HEK293T (cell line): ENCODE measurements at regions not wholly inside any gene's neighbourhood (a gene's known extent, or its start where the extent isn't known, plus 50 kb on each side); places are given as distances from the start of the nearest gene placed in this dataset.
"Not testable (repeated sequence)": the region's sequence is repeated elsewhere in the genome, so short reads cannot be mapped to it uniquely, and the experiment has no call there.

Experiments used
- CTCF ChIA-PET: fragments of 350-600 bp; formaldehyde crosslinking; extraction: SDS; loops from one replicate; lab custom pipeline; 2021; ENCODE audit warnings: antibody characterized with exemption, inconsistent platforms; lab: Yijun Ruan, JAX
- POLR2A ChIA-PET: fragments of 350-600 bp; formaldehyde crosslinking; extraction: SDS; loops from one replicate; lab custom pipeline; 2020; ENCODE audit warnings: antibody characterized with exemption, inconsistent platforms; lab: Yijun Ruan, JAX
- DNase-seq: peaks from one replicate; pipeline ENCODE4 v3.0.0; 2012; ENCODE audit warnings: mixed read lengths; ENCODE audit errors: extremely low spot score
- ARNT ChIP-seq: fragments of 450-650 bp; IDR thresholded peaks from 2 replicates; pipeline ENCODE4 v1.6.1; 2017; ENCODE audit warnings: mild to moderate bottlenecking
- BHLHE40 ChIP-seq: fragments of 450-650 bp; IDR thresholded peaks from 2 replicates; pipeline ENCODE4 v1.6.1; 2016; ENCODE audit warnings: mild to moderate bottlenecking, moderate library complexity, borderline replicate concordance
- CTBP1 ChIP-seq: fragments of 450-650 bp; IDR thresholded peaks from 2 replicates; pipeline ENCODE4 v1.6.1; 2016; ENCODE audit warnings: borderline replicate concordance
- ELF4 ChIP-seq: fragments of 450-650 bp; IDR thresholded peaks from 2 replicates; pipeline ENCODE4 v1.6.1; 2017; ENCODE audit warnings: antibody characterized with exemption
- FOXA1 ChIP-seq: fragments of 450-650 bp; IDR thresholded peaks from 2 replicates; pipeline ENCODE4 v1.6.1; 2016; ENCODE audit warnings: mild to moderate bottlenecking
- FOXK2 ChIP-seq: fragments of 450-650 bp; IDR thresholded peaks from 2 replicates; pipeline ENCODE4 v1.6.1; 2016; ENCODE audit warnings: mild to moderate bottlenecking
- FOXM1 ChIP-seq: fragments of 450-650 bp; IDR thresholded peaks from 2 replicates; pipeline ENCODE4 v1.6.1; 2017; ENCODE audit warnings: mild to moderate bottlenecking, borderline replicate concordance
- HDGF ChIP-seq: fragments of 450-650 bp; IDR thresholded peaks from 2 replicates; pipeline ENCODE4 v1.6.1; 2017; ENCODE audit warnings: antibody characterized with exemption, borderline replicate concordance
- L3MBTL2 ChIP-seq: fragments of 450-650 bp; conservative IDR thresholded peaks from 2 replicates; pipeline ENCODE4 v1.6.1; 2016; ENCODE audit warnings: mild to moderate bottlenecking
- LEF1 ChIP-seq: fragments of 450-650 bp; IDR thresholded peaks from 2 replicates; pipeline ENCODE4 v1.6.1; 2017; ENCODE audit warnings: mild to moderate bottlenecking, borderline replicate concordance
- NFRKB ChIP-seq: fragments of 450-650 bp; IDR thresholded peaks from 2 replicates; pipeline ENCODE4 v1.6.1; 2016; ENCODE audit warnings: mild to moderate bottlenecking, moderate library complexity
- SP1 ChIP-seq: fragments of 450-650 bp; IDR thresholded peaks from 2 replicates; pipeline ENCODE4 v1.6.1; 2017
- SUZ12 ChIP-seq: fragments of 450-650 bp; IDR thresholded peaks from 2 replicates; pipeline ENCODE4 v1.6.1; 2016; ENCODE audit warnings: mild to moderate bottlenecking
- TARDBP ChIP-seq: fragments of 450-650 bp; IDR thresholded peaks from 2 replicates; pipeline ENCODE4 v1.6.1; 2016
- ZNF384 ChIP-seq: fragments of 450-650 bp; IDR thresholded peaks from 2 replicates; pipeline ENCODE4 v1.6.1; 2016
- TF ChIP-seq, protein P1 (sequence below): fragments of 450-650 bp; IDR thresholded peaks from 2 replicates; pipeline ENCODE4 v1.6.1; 2016

DNA sequence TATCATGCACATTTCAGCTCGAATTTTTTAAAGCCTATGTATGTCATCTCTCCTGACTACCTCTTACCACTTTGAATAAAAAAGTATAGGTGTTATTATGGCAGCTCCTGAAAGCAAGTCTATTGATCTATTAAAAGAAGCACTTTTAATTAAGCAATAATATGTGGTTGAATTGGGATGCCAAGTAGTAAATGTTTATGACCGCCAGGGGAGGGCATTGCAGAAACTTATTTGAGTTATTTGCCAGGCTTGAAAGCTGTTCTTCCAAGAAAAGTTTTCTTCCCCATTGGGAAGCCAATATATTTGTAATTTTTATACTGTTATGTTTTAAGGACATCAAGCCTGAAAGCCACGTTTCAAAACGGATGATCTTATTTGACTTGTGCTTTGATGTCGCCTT lies 88.1 kb upstream of the SOX21 start:
- DNase-seq = no peak
- ChIA-PET CTCF (no interaction called here), POLR2A (no interaction called here)
- no peak for TF ChIP-seq FOXK2
- no peak for TF ChIP-seq NFRKB
- TF ChIP-seq FOXA1 = no peak
- no peak for TF ChIP-seq TARDBP
- TF ChIP-seq SP1 = no peak
- TF ChIP-seq ARNT = no peak
- no peak for TF ChIP-seq CTBP1
- no peak for TF ChIP-seq LEF1
- no peak for TF ChIP-seq ELF4
- no peak for TF ChIP-seq SUZ12
- no peak for TF ChIP-seq FOXM1
- no peak for TF ChIP-seq BHLHE40
- TF ChIP-seq, protein P1, sequence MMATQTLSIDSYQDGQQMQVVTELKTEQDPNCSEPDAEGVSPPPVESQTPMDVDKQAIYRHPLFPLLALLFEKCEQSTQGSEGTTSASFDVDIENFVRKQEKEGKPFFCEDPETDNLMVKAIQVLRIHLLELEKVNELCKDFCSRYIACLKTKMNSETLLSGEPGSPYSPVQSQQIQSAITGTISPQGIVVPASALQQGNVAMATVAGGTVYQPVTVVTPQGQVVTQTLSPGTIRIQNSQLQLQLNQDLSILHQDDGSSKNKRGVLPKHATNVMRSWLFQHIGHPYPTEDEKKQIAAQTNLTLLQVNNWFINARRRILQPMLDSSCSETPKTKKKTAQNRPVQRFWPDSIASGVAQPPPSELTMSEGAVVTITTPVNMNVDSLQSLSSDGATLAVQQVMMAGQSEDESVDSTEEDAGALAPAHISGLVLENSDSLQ = no peak
- TF ChIP-seq ZNF384 = no peak
- TF ChIP-seq L3MBTL2 = no peak
- no peak for TF ChIP-seq HDGF

DNA sequence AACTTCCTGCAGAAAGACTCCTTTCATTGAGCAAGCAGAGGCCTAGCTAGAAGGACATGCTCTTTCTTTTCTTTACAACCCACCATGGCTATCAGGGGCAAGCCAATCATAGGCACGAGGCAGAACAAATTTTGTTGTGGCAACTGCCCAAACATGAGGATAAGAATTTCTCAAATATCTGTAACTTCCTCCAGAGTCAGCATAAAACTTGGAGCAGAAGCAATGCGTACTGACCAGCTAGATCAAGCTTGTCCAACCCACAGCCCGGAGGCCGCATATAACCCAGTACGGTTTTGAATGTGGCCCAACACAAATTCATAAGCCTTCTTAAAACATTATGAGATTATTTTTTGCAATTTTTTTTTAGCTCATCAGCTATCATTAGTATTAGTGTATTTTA lies 87.0 kb upstream of the SOX21 start:
- TF ChIP-seq ARNT (no peak), SUZ12 (no peak), ZNF384 (no peak), NFRKB (no peak), BHLHE40 (no peak), L3MBTL2 (no peak), SP1 (no peak), LEF1 (no peak), ELF4 (no peak), CTBP1 (no peak), TARDBP (no peak), HDGF (no peak), FOXA1 (no peak), FOXM1 (no peak), FOXK2 (no peak)
- TF ChIP-seq, protein P1 = no peak
- CTCF ChIA-PET = no interaction called here
- POLR2A ChIA-PET = no interaction called here
- no peak for DNase-seq

DNA sequence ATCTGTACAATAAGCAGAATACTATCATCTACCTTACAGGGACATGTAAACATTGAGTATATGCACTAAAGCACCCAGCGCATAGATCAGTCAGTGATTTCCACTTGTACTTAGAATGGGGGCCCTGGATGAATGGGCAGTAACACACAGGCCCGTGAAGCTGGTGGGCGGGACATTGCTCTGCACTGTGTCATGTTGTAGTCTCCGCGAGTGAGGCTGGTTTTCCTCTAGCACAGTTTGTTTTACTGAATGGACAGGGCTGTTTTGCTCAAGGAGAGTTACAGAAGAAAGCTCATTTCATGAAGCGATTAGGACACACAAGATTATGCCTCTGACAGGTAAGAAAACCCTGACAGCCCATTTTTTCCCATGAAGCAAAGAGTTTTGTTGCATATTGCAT lies 86.4 kb upstream of the SOX21 start:
- TF ChIP-seq NFRKB (no peak), LEF1 (no peak), CTBP1 (no peak), HDGF (no peak), SUZ12 (no peak), ZNF384 (no peak), FOXA1 (no peak)
- TF ChIP-seq, protein P1 = no peak
- CTCF ChIA-PET = no interaction called here
- POLR2A ChIA-PET = no interaction called here
- DNase-seq = no peak

DNA sequence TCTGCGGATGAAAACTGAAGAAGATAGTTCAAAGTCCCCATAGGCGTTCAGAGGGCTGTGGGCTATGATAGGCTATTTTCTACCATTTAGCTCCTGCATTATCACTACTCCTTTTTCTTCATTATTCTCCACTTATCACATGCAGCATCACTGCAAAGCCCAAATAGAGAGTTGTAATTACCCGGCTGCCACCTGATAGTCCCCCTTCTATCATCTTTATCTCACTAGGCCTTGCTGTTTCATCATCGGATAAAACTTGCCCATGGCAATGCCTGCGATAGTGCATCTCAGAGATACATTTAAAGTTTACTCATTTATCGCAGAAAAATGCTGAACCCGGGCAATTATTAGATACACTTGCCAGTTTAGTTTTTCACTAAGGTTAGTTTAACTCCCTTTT lies 82.9 kb upstream of the SOX21 start:
- no peak for DNase-seq
- ChIA-PET POLR2A (no interaction called here), CTCF (no interaction called here)
- TF ChIP-seq CTBP1 (no peak), L3MBTL2 (no peak), NFRKB (no peak)

DNA sequence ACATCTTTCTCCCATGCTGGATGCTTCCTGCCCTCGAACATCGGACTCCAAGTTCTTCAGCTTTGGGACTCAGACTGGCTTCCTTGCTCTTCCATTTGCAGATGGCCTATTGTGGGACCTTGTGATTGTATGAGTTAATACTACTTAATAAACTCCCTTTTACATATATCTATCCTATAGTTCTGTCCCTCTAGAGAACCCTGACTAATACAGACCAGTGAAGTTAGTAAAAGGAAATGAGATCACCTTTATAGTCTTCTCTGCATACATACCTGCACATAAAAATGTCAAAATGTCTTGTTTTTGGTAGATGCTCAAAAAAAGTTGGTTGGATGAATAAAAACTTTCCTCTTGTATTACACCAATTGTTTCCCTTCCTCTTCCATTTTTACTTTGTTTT lies 73.9 kb upstream of the SOX21 start:
- POLR2A ChIA-PET, DNase-seq, CTCF ChIA-PET: not testable (repeated sequence)

DNA sequence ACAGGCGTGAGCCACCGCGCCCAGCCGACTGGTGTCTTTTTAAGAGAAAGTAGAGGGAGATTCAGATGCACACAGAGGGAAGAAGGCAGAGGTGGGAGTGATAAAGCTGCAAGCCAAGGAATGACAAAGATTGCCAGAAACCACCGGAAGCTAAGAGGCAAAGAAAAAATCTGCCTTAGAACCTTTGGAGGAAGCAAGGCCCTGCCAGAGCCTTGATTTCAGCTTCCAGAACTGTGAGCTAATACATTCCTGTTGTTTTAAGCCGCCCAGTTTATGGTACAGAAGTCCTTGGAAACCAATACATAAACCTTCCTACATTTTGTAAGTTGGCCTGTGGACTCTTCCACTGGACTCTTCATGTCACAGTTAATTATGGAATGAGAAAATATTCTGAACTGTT lies 71.7 kb upstream of the SOX21 start:
- POLR2A ChIA-PET = no interaction called here
- CTCF ChIA-PET = interaction anchor here (0.6 kb wide), 1 partner anchor 71 kb away, joined by 4 read pairs; no protein-coding TSS in a partner anchor
- no peak for TF ChIP-seq L3MBTL2
- TF ChIP-seq CTBP1 = no peak
- no peak for TF ChIP-seq ARNT
- TF ChIP-seq ZNF384 = no peak
- TF ChIP-seq HDGF = no peak
- TF ChIP-seq BHLHE40 = no peak
- no peak for DNase-seq

DNA sequence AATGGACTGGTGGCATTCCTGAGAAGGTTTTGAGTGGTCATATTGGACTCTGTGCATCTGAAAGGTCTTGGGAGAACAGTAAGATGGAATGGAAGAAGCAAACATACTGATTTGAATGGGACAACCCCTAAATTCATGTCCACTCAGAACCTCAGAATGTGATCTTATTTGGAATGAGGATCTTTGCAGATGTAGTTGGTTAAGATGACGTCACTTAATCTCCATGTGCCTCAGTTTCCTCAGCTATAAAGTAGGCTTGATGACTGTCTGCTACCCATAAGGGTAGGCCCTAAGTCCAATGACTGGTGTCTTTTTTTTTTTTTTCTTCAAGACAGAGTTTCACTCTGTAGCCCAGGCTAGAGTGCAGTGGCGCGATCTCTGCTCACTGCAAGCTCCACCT lies 71.1 kb upstream of the SOX21 start:
- ChIA-PET CTCF (interaction anchor here (0.6 kb wide), 1 partner anchor 71 kb away, joined by 4 read pairs; no protein-coding TSS in a partner anchor), POLR2A (no interaction called here)
- TF ChIP-seq, protein P1 = no peak
- TF ChIP-seq BHLHE40 (no peak), SUZ12 (no peak), FOXM1 (no peak)
- no peak for DNase-seq
